HEK293 (cell line): ENCODE measurements at regions not wholly inside any gene's neighbourhood (a gene's known extent, or its start where the extent isn't known, plus 50 kb on each side); places are given as distances from the start of the nearest gene placed in this dataset.

Experiments
- BCL11A ChIP-seq: fragments of 450-650 bp; formaldehyde crosslinking; IDR thresholded peaks from 2 replicates; pipeline ENCODE4 v1.5.1; 2016; ENCODE audit warnings: low read depth, missing biosample characterization, missing genetic modification characterization
- CTCF ChIP-seq: fragments of 450-650 bp; formaldehyde crosslinking; IDR thresholded peaks from 2 replicates; pipeline ENCODE4 v1.5.1; 2016; ENCODE audit warnings: missing biosample characterization, missing genetic modification characterization
- TSHZ1 ChIP-seq: fragments of 450-650 bp; formaldehyde crosslinking; IDR thresholded peaks from 2 replicates; pipeline ENCODE4 v1.5.1; 2016; ENCODE audit warnings: missing biosample characterization, missing genetic modification characterization, borderline replicate concordance
- ZBTB49 ChIP-seq: fragments of 450-650 bp; formaldehyde crosslinking; IDR thresholded peaks from 2 replicates; pipeline ENCODE4 v1.5.1; 2016; ENCODE audit warnings: missing biosample characterization, missing genetic modification characterization, low read depth
- ZNF121 ChIP-seq: fragments of 450-650 bp; formaldehyde crosslinking; IDR thresholded peaks from 2 replicates; pipeline ENCODE4 v1.5.1; 2016; ENCODE audit warnings: missing biosample characterization, missing genetic modification characterization
- ZNF223 ChIP-seq: fragments of 450-650 bp; formaldehyde crosslinking; IDR thresholded peaks from 2 replicates; pipeline ENCODE4 v1.5.1; 2016; ENCODE audit warnings: missing biosample characterization, missing genetic modification characterization
- ZNF274 ChIP-seq, 2 experiments: fragments of 200-500 bp in 1 of 2; fragments of 450-650 bp in 1 of 2; sonication (Bioruptor generic) in 1 of 2; formaldehyde crosslinking in 1 of 2; IDR thresholded peaks; 2 replicates each; pipeline versions ENCODE4 v1.5.1 to v1.6.1; 2014 to 2016; ENCODE audit warnings: borderline replicate concordance in 1 of 2, inconsistent platforms in 1 of 2, low read length in 1 of 2, missing biosample characterization in 1 of 2, missing genetic modification characterization in 1 of 2
- ZNF639 ChIP-seq: fragments of 450-650 bp; formaldehyde crosslinking; IDR thresholded peaks from 2 replicates; pipeline ENCODE4 v1.5.1; 2016; ENCODE audit warnings: missing biosample characterization, missing genetic modification characterization
- ZNF660 ChIP-seq: fragments of 450-650 bp; IDR thresholded peaks from 2 replicates; pipeline ENCODE4 v1.5.1; 2018; ENCODE audit warnings: missing biosample characterization, mild to moderate bottlenecking, missing genetic modification characterization
- ZNF707 ChIP-seq: fragments of 450-650 bp; formaldehyde crosslinking; IDR thresholded peaks from 2 replicates; pipeline ENCODE4 v1.5.1; 2016; ENCODE audit warnings: missing biosample characterization, missing genetic modification characterization
- ZSCAN4 ChIP-seq: fragments of 450-650 bp; formaldehyde crosslinking; IDR thresholded peaks from 2 replicates; pipeline ENCODE4 v1.5.1; 2017; ENCODE audit warnings: missing biosample characterization, missing genetic modification characterization

- TF ChIP-seq ZNF707 (tag by site-specific recombination) (no peak), ZNF639 (tag by site-specific recombination) (no peak), CTCF (tag by site-specific recombination) (no peak), ZNF223 (tag by site-specific recombination) (no peak), ZNF274 (IDR thresholded peaks at IDR 0.05; ENCODE audit: low read length) (no peak), ZNF274 (tag by site-specific recombination; IDR thresholded peaks at IDR 0.05; ENCODE audit: borderline replicate concordance) (no peak), TSHZ1 (tag by site-specific recombination) (no peak), ZSCAN4 (no peak), ZBTB49 (tag by site-specific recombination) (no peak), BCL11A (tag by site-specific recombination) (no peak), ZNF660 (tag by site-specific recombination) (no peak), ZNF121 (no peak)
Measured at GRCh38 chr11:11142430-11142829, 210.6 kb downstream of the CSNK2A3 start.
